Naive thymus-derived CD4-positive, alpha-beta T cell (primary cell): ENCODE measurements at regions not wholly inside any gene's neighbourhood (a gene's known extent, or its start where the extent isn't known, plus 50 kb on each side); places are given as distances from the start of the nearest gene placed in this dataset.

Experiments used
- ATAC-seq: fragments of 150-1000 bp; cut with Tn5 transposase; 2 replicates; pipeline ENCODE4 v1.10.0; 2021; ENCODE audit warnings: mild to moderate bottlenecking, moderate library complexity
- CTCF ChIA-PET: fragments of 350-600 bp; sonication (Branson Sonifier 250); formaldehyde crosslinking; loops from one replicate; lab custom pipeline; 2021; ENCODE audit warnings: antibody characterized with exemption; lab: Charles Lee
- POLR2A ChIA-PET: fragments of 350-600 bp; sonication (Branson Sonifier 250); formaldehyde crosslinking; loops from one replicate; lab custom pipeline; 2021; ENCODE audit warnings: antibody characterized with exemption, inconsistent platforms; lab: Charles Lee
- DNase-seq, 9 donors: peaks; one replicate each; pipeline versions ENCODE4 v3.0.0 to v3.0.0-alpha.2; 2020 to 2022; ENCODE audit warnings: mixed read lengths in 1 of 9
- H3K27ac ChIP-seq: one replicate; pipeline ENCODE4 v1.7.0; 2013; ENCODE audit warnings: mild to moderate bottlenecking, low read depth, low read length, moderate library complexity
- H3K27me3 ChIP-seq, 2 donors: one replicate each; pipeline ENCODE4 v1.7.0; 2013; ENCODE audit warnings: low read length in 2 of 2, mild to moderate bottlenecking in 2 of 2, moderate library complexity in 2 of 2; ENCODE audit not compliant: control insufficient read depth in 2 of 2, insufficient read depth in 2 of 2
- H3K36me3 ChIP-seq, 3 experiments: 1 replicate in 2 of 3; 2 replicates in 1 of 3; pipeline ENCODE4 v1.7.0; 2013; ENCODE audit warnings: low read length in 3 of 3, mild to moderate bottlenecking in 3 of 3, moderate library complexity in 1 of 3; ENCODE audit not compliant: insufficient read depth in 3 of 3, control insufficient read depth in 2 of 3
- H3K4me1 ChIP-seq, 2 donors: one replicate each; pipeline ENCODE4 v1.7.0; 2013; ENCODE audit warnings: low read length in 2 of 2, mild to moderate bottlenecking in 2 of 2, moderate library complexity in 1 of 2; ENCODE audit not compliant: control insufficient read depth in 2 of 2, insufficient read depth in 2 of 2
- H3K4me3 ChIP-seq: 2 replicates; pipeline ENCODE4 v1.7.0; 2013; ENCODE audit warnings: mild to moderate bottlenecking, low read length
- H3K9me3 ChIP-seq, 3 experiments: 1 replicate in 2 of 3; 2 replicates in 1 of 3; pipeline ENCODE4 v1.7.0; 2013; ENCODE audit warnings: low read length in 3 of 3; ENCODE audit not compliant: control insufficient read depth in 2 of 3
- H3K27ac Mint-ChIP-seq, 9 donors: one replicate each; pipeline ENCODE4 v1.8.0; 2020 to 2022; ENCODE audit warnings: mixed read lengths in 9 of 9, mild to moderate bottlenecking in 8 of 9, moderate library complexity in 5 of 9, inconsistent platforms in 2 of 9
- H3K27me3 Mint-ChIP-seq, 5 donors: one replicate each; pipeline ENCODE4 v1.8.0; 2021 to 2022; ENCODE audit warnings: mixed read lengths in 5 of 5, mild to moderate bottlenecking in 1 of 5
- H3K36me3 Mint-ChIP-seq, 5 donors: one replicate each; pipeline ENCODE4 v1.8.0; 2020 to 2022; ENCODE audit warnings: mixed read lengths in 5 of 5, mild to moderate bottlenecking in 3 of 5, inconsistent platforms in 1 of 5
- H3K4me1 Mint-ChIP-seq, 7 donors: one replicate each; pipeline ENCODE4 v1.8.0; 2020 to 2022; ENCODE audit warnings: mixed read lengths in 7 of 7, mild to moderate bottlenecking in 3 of 7, inconsistent platforms in 1 of 7
- H3K4me3 Mint-ChIP-seq, 10 donors: one replicate each; pipeline ENCODE4 v1.8.0; 2020 to 2022; ENCODE audit warnings: mild to moderate bottlenecking in 10 of 10, mixed read lengths in 10 of 10, moderate library complexity in 6 of 10, inconsistent platforms in 2 of 10
- H3K9me3 Mint-ChIP-seq, 11 donors: one replicate each; pipeline ENCODE4 v1.8.0; 2020 to 2022; ENCODE audit warnings: mixed read lengths in 11 of 11, mild to moderate bottlenecking in 4 of 11, inconsistent platforms in 1 of 11, moderate library complexity in 1 of 11
- intact Hi-C, 2 donors: fragments of 100-400 bp; cut with micrococcal nuclease; formaldehyde crosslinking; loops; one replicate each; pipeline ENCODE4 v1.15.1; 2023

GRCh38 chr9:126125177-126125576 lies 201.5 kb upstream of the MVB12B start:
- no peak overlapping the region for H3K27ac Mint-ChIP-seq
- H3K4me1 Mint-ChIP-seq: peaks cover 0 to 2% (median 0%) of the 10 kb centered on the region in 7 donors
- H3K36me3 ChIP-seq: no peaks in the 10 kb centered on the region
- intact Hi-C loops: no loop called here
- H3K9me3 Mint-ChIP-seq: peaks cover 0 to 11% (median 0%) of the 10 kb centered on the region in 11 donors
- ChIA-PET CTCF (no interaction called here), POLR2A (no interaction called here)
- no peaks in the 10 kb centered on the region for H3K4me1 ChIP-seq
- H3K36me3 Mint-ChIP-seq: peaks cover 0 to 7% (median 0%) of the 10 kb centered on the region in 5 donors
- no peak overlapping the region for H3K27ac ChIP-seq
- H3K4me3 ChIP-seq: no peak overlapping the region
- H3K4me3 Mint-ChIP-seq: no peak overlapping the region
- no peaks in the 10 kb centered on the region for H3K27me3 ChIP-seq
- ATAC-seq (no peak), DNase-seq (no peak)
- peaks cover 9 to 68% (median 60%) of the 10 kb centered on the region in 5 donors for H3K27me3 Mint-ChIP-seq
- H3K9me3 ChIP-seq: no peaks in the 10 kb centered on the region

- no peak for DNase-seq
- no peak for ATAC-seq
- peaks cover 0 to 2% (median 0%) of the 10 kb centered on the region in 7 donors for H3K4me1 Mint-ChIP-seq
- no peak overlapping the region for H3K4me3 Mint-ChIP-seq
- H3K27ac ChIP-seq: no peak overlapping the region
- H3K9me3 ChIP-seq: no peaks in the 10 kb centered on the region
- H3K27me3 Mint-ChIP-seq: peaks cover 6 to 70% (median 59%) of the 10 kb centered on the region in 5 donors
- ChIA-PET POLR2A (no interaction called here), CTCF (no interaction called here)
- no peak overlapping the region for H3K4me3 ChIP-seq
- peak overlapping the region in 1 of 9 donors; percentile 43 for H3K27ac Mint-ChIP-seq
- intact Hi-C loops: no loop called here
- H3K4me1 ChIP-seq: no peaks in the 10 kb centered on the region
- peaks cover 0 to 7% (median 0%) of the 10 kb centered on the region in 5 donors for H3K36me3 Mint-ChIP-seq
- H3K36me3 ChIP-seq: no peaks in the 10 kb centered on the region
- peaks cover 0 to 11% (median 0%) of the 10 kb centered on the region in 11 donors for H3K9me3 Mint-ChIP-seq
- H3K27me3 ChIP-seq: no peaks in the 10 kb centered on the region
Measured at GRCh38 chr9:126125577-126125976, 201.1 kb upstream of the MVB12B start.

GRCh38 chr9:126125992-126126409 lies 200.6 kb upstream of the MVB12B start:
- Histone ChIP-seq H3K4me1 (no peaks in the 10 kb centered on the region), H3K36me3 (no peaks in the 10 kb centered on the region), H3K9me3 (no peaks in the 10 kb centered on the region), H3K27me3 (no peaks in the 10 kb centered on the region), H3K4me3 (no peak overlapping the region), H3K27ac (no peak overlapping the region)
- Mint-ChIP-seq H3K27me3 (peaks cover 6 to 70% (median 59%) of the 10 kb centered on the region in 5 donors), H3K36me3 (peaks cover 0 to 7% (median 0%) of the 10 kb centered on the region in 5 donors), H3K27ac (no peak overlapping the region), H3K4me3 (no peak overlapping the region), H3K9me3 (peaks cover 0 to 11% (median 0%) of the 10 kb centered on the region in 11 donors), H3K4me1 (peaks cover 0 to 2% (median 0%) of the 10 kb centered on the region in 7 donors)
- POLR2A ChIA-PET: no interaction called here
- DNase-seq (no peak), ATAC-seq (no peak)
- CTCF ChIA-PET: no interaction called here
- intact Hi-C loops: no loop called here

DNA sequence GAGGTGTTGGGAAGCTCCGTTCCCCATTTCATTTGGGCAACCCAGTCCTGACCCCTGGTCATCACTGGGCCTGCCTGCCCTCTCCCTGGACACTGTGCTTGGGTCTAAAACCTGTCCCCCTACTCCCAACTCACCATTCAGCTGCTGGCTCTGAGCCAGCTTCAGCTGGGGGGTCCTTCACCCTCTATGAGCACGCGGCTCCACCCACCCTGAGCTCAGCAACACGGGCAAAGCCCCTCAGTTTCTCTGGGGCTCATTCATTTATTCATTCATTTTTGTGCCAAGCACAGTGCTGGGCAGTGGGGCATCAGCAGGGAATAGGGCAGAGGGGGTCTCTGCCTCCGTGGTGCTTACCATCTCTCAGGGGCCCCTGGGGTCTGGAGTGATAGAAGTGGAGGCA lies 199.8 kb upstream of the MVB12B start:
- no peaks in the 10 kb centered on the region for H3K27me3 ChIP-seq
- Mint-ChIP-seq H3K9me3 (peaks cover 0 to 11% (median 0%) of the 10 kb centered on the region in 11 donors), H3K4me1 (peaks cover 0 to 2% (median 0%) of the 10 kb centered on the region in 7 donors), H3K27ac (no peak overlapping the region), H3K27me3 (peaks cover 6 to 73% (median 66%) of the 10 kb centered on the region in 5 donors), H3K4me3 (no peak overlapping the region), H3K36me3 (peaks cover 0 to 7% (median 0%) of the 10 kb centered on the region in 5 donors)
- no peak for ATAC-seq
- H3K4me1 ChIP-seq: no peaks in the 10 kb centered on the region
- ChIA-PET POLR2A (no interaction called here), CTCF (no interaction called here)
- intact Hi-C loops: no loop called here
- no peak for DNase-seq
- no peak overlapping the region for H3K27ac ChIP-seq
- H3K36me3 ChIP-seq: no peaks in the 10 kb centered on the region
- H3K4me3 ChIP-seq: no peak overlapping the region
- H3K9me3 ChIP-seq: no peaks in the 10 kb centered on the region

DNA sequence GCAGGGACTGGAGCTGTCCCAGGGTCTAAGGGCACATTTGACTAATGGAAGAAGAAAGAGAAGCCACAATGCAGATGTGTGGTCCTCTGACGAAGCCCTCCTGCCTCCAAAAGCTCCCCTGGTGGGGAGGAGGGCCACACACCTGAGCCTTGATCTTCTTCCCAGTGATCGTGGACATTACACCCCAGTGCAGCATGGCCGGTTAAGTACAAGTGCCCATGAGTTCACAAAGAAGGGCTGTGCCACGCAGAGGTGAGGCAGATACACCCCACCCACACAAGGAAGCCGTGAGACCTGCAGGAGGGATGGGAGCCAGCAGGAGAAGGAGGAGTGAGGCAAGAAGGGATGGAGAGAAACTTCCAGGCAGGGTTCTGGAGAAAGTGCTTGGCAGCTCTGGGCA lies 199.0 kb upstream of the MVB12B start:
- Mint-ChIP-seq H3K4me1 (peaks cover 0 to 2% (median 0%) of the 10 kb centered on the region in 7 donors), H3K36me3 (peaks cover 0 to 7% (median 0%) of the 10 kb centered on the region in 5 donors), H3K27me3 (peaks cover 6 to 71% (median 64%) of the 10 kb centered on the region in 5 donors), H3K27ac (no peak overlapping the region), H3K9me3 (peaks cover 0 to 11% (median 1%) of the 10 kb centered on the region in 11 donors), H3K4me3 (no peak overlapping the region)
- intact Hi-C loops: no loop called here
- ChIA-PET CTCF (no interaction called here), POLR2A (no interaction called here)
- H3K36me3 ChIP-seq: no peaks in the 10 kb centered on the region
- no peaks in the 10 kb centered on the region for H3K27me3 ChIP-seq
- no peak overlapping the region for H3K27ac ChIP-seq
- H3K4me1 ChIP-seq: no peaks in the 10 kb centered on the region
- ATAC-seq: no peak
- no peak for DNase-seq
- no peak overlapping the region for H3K4me3 ChIP-seq
- no peaks in the 10 kb centered on the region for H3K9me3 ChIP-seq

- H3K27ac ChIP-seq: no peak overlapping the region
- Mint-ChIP-seq H3K4me3 (no peak overlapping the region), H3K4me1 (peaks cover 0 to 2% (median 0%) of the 10 kb centered on the region in 7 donors), H3K36me3 (peaks cover 0 to 7% (median 0%) of the 10 kb centered on the region in 5 donors), H3K27me3 (peaks cover 9 to 70% (median 61%) of the 10 kb centered on the region in 5 donors), H3K27ac (no peak overlapping the region), H3K9me3 (peaks cover 0 to 12% (median 5%) of the 10 kb centered on the region in 11 donors)
- DNase-seq (no peak), ATAC-seq (no peak)
- H3K4me3 ChIP-seq: no peak overlapping the region
- no peaks in the 10 kb centered on the region for H3K36me3 ChIP-seq
- ChIA-PET CTCF (no interaction called here), POLR2A (no interaction called here)
- intact Hi-C loops: no loop called here
- H3K27me3 ChIP-seq: no peaks in the 10 kb centered on the region
- H3K9me3 ChIP-seq: no peaks in the 10 kb centered on the region
- H3K4me1 ChIP-seq: no peaks in the 10 kb centered on the region
Measured at GRCh38 chr9:126128494-126129142, 198.0 kb upstream of the MVB12B start.
